ENCODE measurements at regions not wholly inside any gene's neighbourhood (a gene's known extent, or its start where the extent isn't known, plus 50 kb on each side); places are given as distances from the start of the nearest gene placed in this dataset.

GRCh38 chr1:82640352-82640751 lies 839.6 kb downstream of the ADGRL2 start:
- TF ChIP-seq TCF7 (IDR thresholded peaks at IDR 0.05; ENCODE audit: borderline replicate concordance) (no peak), MTA3 (IDR thresholded peaks at IDR 0.05; ENCODE audit: borderline replicate concordance, low read length) (no peak), SPI1 (IDR thresholded peaks at IDR 0.05; ENCODE audit: borderline replicate concordance, insufficient read depth, low read depth, low read length) (no peak), BACH1 (IDR thresholded peaks at IDR 0.05; ENCODE audit: borderline replicate concordance) (no peak), SRF (IDR thresholded peaks at IDR 0.05; ENCODE audit: low read depth in 2 of 2, low read length in 2 of 2) (no peak), CTCF (IDR thresholded peaks at IDR 0.05 in 2 of 3, conservative IDR thresholded peaks at IDR 0.05 in 1 of 3; ENCODE audit: control insufficient read depth in 2 of 3, extremely low read depth in 1 of 3, insufficient read depth in 1 of 3, low read depth in 3 of 3, low read length in 3 of 3) (no peak), ASH2L (IDR thresholded peaks at IDR 0.05; ENCODE audit: borderline replicate concordance, low read depth) (no peak), ATF3 (IDR thresholded peaks at IDR 0.05; ENCODE audit: borderline replicate concordance, extremely low read depth, low read depth, low read length) (no peak), JUND (IDR thresholded peaks at IDR 0.05; ENCODE audit: low read depth, low read length) (no peak), POLR2AphosphoS5 (IDR thresholded peaks at IDR 0.05; ENCODE audit: low read length) (no peak), SMAD1 (IDR thresholded peaks at IDR 0.05; ENCODE audit: low read depth, partially characterized antibody) (no peak), EZH2 (IDR thresholded peaks at IDR 0.05; ENCODE audit: borderline replicate concordance, control insufficient read depth, low read depth, low read length) (no peak), POLR2A (IDR thresholded peaks at IDR 0.05; ENCODE audit: low read depth, low read length) (no peak), SMC3 (IDR thresholded peaks at IDR 0.05; ENCODE audit: borderline replicate concordance, low read length) (no peak)
